GM12875 (cell line): ENCODE measurements at regions not wholly inside any gene's neighbourhood (a gene's known extent, or its start where the extent isn't known, plus 50 kb on each side); places are given as distances from the start of the nearest gene placed in this dataset.

ENCODE experiments used
- H3K4me3 ChIP-seq: one replicate; pipeline ENCODE4 v1.5.1; 2011; ENCODE audit warnings: low read depth, low read length, control low read depth
- CTCF ChIP-seq: IDR thresholded peaks from 2 replicates; pipeline ENCODE4 v1.5.1; 2011; ENCODE audit warnings: low read depth, mild to moderate bottlenecking, control low read depth, inconsistent platforms, low read length, moderate library complexity, borderline replicate concordance; ENCODE audit not compliant: insufficient read depth

GRCh38 chr10:78806681-78807221 lies 262.0 kb upstream of the ZMIZ1 start:
- H3K4me3 ChIP-seq = no peak overlapping the region
- TF ChIP-seq CTCF = no peak

GRCh38 chr10:78807504-78808203 lies 261.1 kb upstream of the ZMIZ1 start:
- no peak for TF ChIP-seq CTCF
- no peak overlapping the region for H3K4me3 ChIP-seq

DNA sequence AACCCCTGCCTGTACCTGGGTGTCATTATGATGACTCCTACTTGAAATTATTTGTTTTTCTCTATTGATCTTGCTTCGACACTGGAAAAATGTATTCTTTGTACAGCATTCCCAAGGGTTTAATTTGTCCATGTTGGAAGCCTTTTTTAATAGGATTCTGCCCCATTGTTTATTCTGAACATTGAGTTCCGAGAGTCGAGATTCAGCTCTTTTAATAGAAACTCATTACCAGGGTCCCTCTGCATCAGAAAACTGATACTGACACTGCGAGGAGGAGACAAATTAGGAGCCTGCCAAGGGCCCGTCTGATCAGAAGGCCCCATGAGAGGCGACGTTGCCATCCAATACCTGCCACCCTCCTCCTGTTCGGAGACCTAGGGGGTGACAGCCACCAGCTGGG lies 260.5 kb upstream of the ZMIZ1 start:
- no peak overlapping the region for H3K4me3 ChIP-seq
- TF ChIP-seq CTCF = no peak

DNA sequence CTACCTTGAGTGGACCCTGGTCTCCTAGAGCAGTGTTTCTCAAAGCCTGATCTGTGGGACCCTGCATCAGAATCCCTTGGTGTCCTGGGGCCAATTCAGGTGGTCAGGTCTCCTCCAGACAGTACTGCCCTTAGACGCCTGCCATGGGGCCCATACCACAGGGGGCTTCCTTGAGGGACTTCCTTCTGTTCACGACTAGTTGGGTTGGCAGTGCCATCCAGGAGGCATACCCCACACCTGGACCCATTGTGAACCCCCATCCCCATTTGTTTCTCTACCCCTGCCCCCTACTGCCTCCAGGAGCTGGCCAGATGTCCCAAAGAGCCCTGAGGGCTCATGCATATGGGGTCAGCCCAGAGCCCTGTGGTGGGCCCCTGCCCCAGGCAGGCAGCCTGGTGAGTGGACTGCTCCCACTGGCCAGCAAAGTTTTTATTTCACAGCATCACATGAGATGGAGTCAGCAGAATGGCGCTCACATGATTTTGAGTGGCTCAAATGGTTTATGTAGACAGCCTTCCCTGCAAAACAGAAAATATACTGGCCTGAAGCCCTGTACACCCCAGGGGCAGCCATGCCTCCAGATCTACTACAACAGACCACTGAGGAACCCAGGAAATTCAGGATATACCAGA lies 259.9 kb upstream of the ZMIZ1 start:
- H3K4me3 ChIP-seq = no peak overlapping the region
- no peak for TF ChIP-seq CTCF

DNA sequence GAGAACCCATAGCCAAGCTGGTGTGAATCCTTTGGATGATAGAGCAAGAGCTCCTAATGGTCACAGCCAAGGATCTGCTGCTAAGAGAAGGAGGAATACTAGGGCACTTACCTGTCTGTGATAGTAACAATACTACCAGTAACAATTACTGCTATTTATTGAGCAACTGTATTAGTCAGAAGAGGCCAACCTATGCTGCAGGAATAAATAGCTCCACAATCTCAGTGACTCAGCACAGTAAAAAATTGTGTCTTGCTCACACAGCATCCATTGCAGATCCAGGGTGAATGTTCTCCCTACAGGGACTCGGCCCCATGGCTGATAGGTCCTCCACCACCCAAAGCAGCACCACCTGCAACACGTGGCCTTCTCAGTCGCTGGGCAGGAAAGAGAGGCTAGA lies 257.6 kb upstream of the ZMIZ1 start:
- TF ChIP-seq CTCF = no peak
- H3K4me3 ChIP-seq = no peak overlapping the region

DNA sequence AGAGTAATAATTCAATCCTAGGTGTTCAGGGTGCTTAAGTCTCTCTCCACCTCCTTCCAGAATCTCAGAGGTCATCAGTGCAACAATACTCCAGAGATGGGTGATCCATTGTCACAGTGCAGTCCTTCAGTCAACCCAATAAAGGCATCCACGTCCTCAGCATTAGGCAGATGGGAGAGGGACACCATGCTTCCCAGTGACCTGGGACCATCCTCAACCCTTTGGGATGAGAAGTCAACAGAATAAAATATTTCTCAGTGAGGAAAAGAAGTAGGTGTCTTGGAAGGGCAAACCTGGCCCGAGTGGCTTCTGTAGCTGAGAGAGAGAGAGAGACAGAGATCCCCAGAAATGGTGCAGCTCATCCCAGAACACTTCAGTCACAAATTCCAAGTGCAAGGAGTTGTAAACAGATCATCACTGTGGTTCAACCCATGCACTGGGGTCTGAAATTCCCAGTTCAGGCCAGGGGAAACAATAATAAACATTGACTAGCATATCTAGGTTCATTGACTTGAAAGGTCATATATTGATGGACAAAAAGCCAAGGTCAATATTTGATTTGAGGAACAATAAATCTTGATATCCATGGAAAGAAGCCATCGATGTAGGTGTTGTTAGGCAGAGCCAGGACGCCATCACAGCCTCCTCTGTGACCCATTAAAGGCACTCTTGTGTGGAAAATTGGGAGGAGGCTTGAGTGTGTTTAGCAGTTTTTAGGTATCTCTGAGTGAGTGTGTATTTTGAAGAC lies 256.0 kb upstream of the ZMIZ1 start:
- no peak for TF ChIP-seq CTCF
- H3K4me3 ChIP-seq = no peak overlapping the region
